Panc1 (cell line): ENCODE measurements at regions not wholly inside any gene's neighbourhood (a gene's known extent, or its start where the extent isn't known, plus 50 kb on each side); places are given as distances from the start of the nearest gene placed in this dataset.

Experiments used
- ATAC-seq: fragments of 200-7000 bp; cut with Tn5 transposase; 2 replicates; pipeline ENCODE4 v1.9.1; 2020; ENCODE audit warnings: mild to moderate bottlenecking, moderate library complexity
- BruUV-seq: library from RNA; stranded (reverse); fragments of 400-500 nt; replicated peaks from 2 replicates; lab custom pipeline; 2021; lab: Mats Ljungman, UMichigan
- CTCF ChIA-PET: fragments of 300-600 bp; sonication (Branson Sonifier 250); formaldehyde crosslinking; loops from one replicate; lab custom pipeline; 2022; ENCODE audit warnings: antibody characterized with exemption; lab: Charles Lee
- POLR2A ChIA-PET: fragments of 300-600 bp; sonication (Branson Sonifier 250); formaldehyde crosslinking; loops from one replicate; lab custom pipeline; 2022; ENCODE audit warnings: antibody characterized with exemption; lab: Charles Lee
- DNase-seq: peaks from one replicate; pipeline ENCODE4 v3.0.0-alpha.2; 2010; ENCODE audit warnings: low read depth, low spot score
- H3K27ac ChIP-seq: 2 replicates; pipeline ENCODE4 v1.5.1; 2011; ENCODE audit warnings: mild to moderate bottlenecking, low read length, inconsistent platforms
- H3K27me3 ChIP-seq: fragments of 200-500 bp; sonication (Bioruptor generic); 2 replicates; pipeline ENCODE4 v1.6.0; 2014; ENCODE audit warnings: low read length, inconsistent platforms; ENCODE audit not compliant: control insufficient read depth, insufficient read depth
- H3K36me3 ChIP-seq: fragments of 200-500 bp; sonication (Bioruptor generic); 2 replicates; pipeline ENCODE4 v1.5.1; 2014; ENCODE audit warnings: inconsistent platforms, mild to moderate bottlenecking, low read length, moderate library complexity; ENCODE audit not compliant: control insufficient read depth, insufficient read depth
- H3K4me1 ChIP-seq: 2 replicates; pipeline ENCODE4 v1.5.1; 2011; ENCODE audit warnings: inconsistent platforms, mild to moderate bottlenecking, low read length, moderate library complexity; ENCODE audit not compliant: control insufficient read depth, insufficient read depth
- H3K4me3 ChIP-seq, 2 experiments: 2 replicates each; pipeline ENCODE4 v1.5.1; 2011 to 2012; ENCODE audit warnings: low read depth in 2 of 2, low read length in 2 of 2, mild to moderate bottlenecking in 2 of 2, inconsistent platforms in 1 of 2, moderate library complexity in 1 of 2
- H3K9me3 ChIP-seq: fragments of 200-500 bp; sonication (Bioruptor generic); 2 replicates; pipeline ENCODE4 v1.5.1; 2014; ENCODE audit warnings: low read depth, mild to moderate bottlenecking, inconsistent platforms, low read length, moderate library complexity; ENCODE audit not compliant: control insufficient read depth, insufficient read depth
- CTCF ChIP-seq: fragments of 450-650 bp; IDR thresholded peaks from 2 replicates; pipeline ENCODE4 v1.5.1; 2017; ENCODE audit warnings: mild to moderate bottlenecking
- POLR2AphosphoS5 ChIP-seq: IDR thresholded peaks from 2 replicates; pipeline ENCODE4 v1.6.1; 2012; ENCODE audit warnings: mild to moderate bottlenecking, low read depth, low read length, moderate library complexity
- REST ChIP-seq, 2 experiments: IDR thresholded peaks; 2 replicates each; pipeline ENCODE4 v1.6.1; 2011 to 2012; ENCODE audit warnings: low read depth in 2 of 2, control low read depth in 1 of 2, low read length in 1 of 2, mild to moderate bottlenecking in 1 of 2, moderate library complexity in 1 of 2; ENCODE audit not compliant: insufficient read depth in 1 of 2
- SIN3A ChIP-seq: IDR thresholded peaks from 2 replicates; pipeline ENCODE4 v1.6.1; 2012; ENCODE audit warnings: low read depth, mild to moderate bottlenecking, low read length, moderate library complexity, borderline replicate concordance; ENCODE audit not compliant: insufficient read depth
- TCF7L2 ChIP-seq: IDR thresholded peaks from 2 replicates; pipeline ENCODE4 v1.6.1; 2011; ENCODE audit warnings: mild to moderate bottlenecking, low read depth, low read length, inconsistent platforms
- in situ Hi-C: cut with HindIII; loops from 2 replicates; pipeline ENCODE4 v1.10.0; 2016; ENCODE audit warnings: low sequenced_read_pairs, low pct_unique_long_range_greater_than_20kb
- intact Hi-C: fragments of 100-400 bp; cut with micrococcal nuclease; formaldehyde crosslinking; loops from one replicate; pipeline ENCODE4 v1.10.0; 2022; ENCODE audit not compliant: unreplicated experiment

GRCh38 chr11:70746351-70746750, 348.0 kb downstream of the CTTN start:
- no TSS peak for BruUV-seq
- Histone ChIP-seq H3K4me3 (no peak overlapping the region), H3K36me3 (no peaks in the 10 kb centered on the region), H3K9me3 (peaks cover 20% of the 10 kb centered on the region), H3K27me3 (no peaks in the 10 kb centered on the region; the same call in 1 of the 2 replicates), H3K27ac (no peak overlapping the region), H3K4me1 (no peaks in the 10 kb centered on the region)
- ATAC-seq (no peak), DNase-seq (no peak)
- TF ChIP-seq TCF7L2 (no peak), REST (IDR thresholded peaks at IDR 0.05; ENCODE audit: insufficient read depth in 1 of 2, low read depth in 2 of 2, low read length in 1 of 2) (no peak), SIN3A (no peak), CTCF (no peak), POLR2AphosphoS5 (no peak)
- in situ Hi-C loops = no loop called here
- intact Hi-C loops = no loop called here
- CTCF ChIA-PET = no interaction called here
- POLR2A ChIA-PET = no interaction called here

- no TSS peak for BruUV-seq
- DNase-seq = no peak
- no peaks in the 10 kb centered on the region; the same call in 1 of the 2 replicates for H3K27me3 ChIP-seq
- ChIA-PET POLR2A (no interaction called here), CTCF (no interaction called here)
- H3K36me3 ChIP-seq = no peaks in the 10 kb centered on the region
- no peak overlapping the region for H3K4me3 ChIP-seq
- no peak overlapping the region for H3K27ac ChIP-seq
- no peaks in the 10 kb centered on the region for H3K4me1 ChIP-seq
- no peak for ATAC-seq
- intact Hi-C loops (no loop called here), in situ Hi-C loops (no loop called here)
- H3K9me3 ChIP-seq = peaks cover 25% of the 10 kb centered on the region
- TF ChIP-seq POLR2AphosphoS5 = no peak
- TF ChIP-seq SIN3A = no peak
- no peak for TF ChIP-seq CTCF
- TF ChIP-seq TCF7L2 = no peak
- TF ChIP-seq REST (IDR thresholded peaks at IDR 0.05; ENCODE audit: insufficient read depth in 1 of 2, low read depth in 2 of 2, low read length in 1 of 2) = no peak
Measured at GRCh38 chr11:70747285-70747684, 349.0 kb downstream of the CTTN start.
